NCI-H1930 (cell line): ENCODE measurements at regions not wholly inside any gene's neighbourhood (a gene's known extent, or its start where the extent isn't known, plus 50 kb on each side); places are given as distances from the start of the nearest gene placed in this dataset.
A peak's percentile ranks its signal among the peaks of the same experiment; 100 is the strongest.
"Not testable (repeated sequence)": the region's sequence is repeated elsewhere in the genome, so short reads cannot be mapped to it uniquely, and the experiment has no call there.

Source experiments
- DNase-seq, 2 experiments: peaks; one replicate each; lab custom pipeline; 2025; lab: John Stamatoyannopoulos, UW

- DNase-seq = no peak
These were observed 85.6 kb upstream of the SNX7 start for GRCh38 chr1:98575955-98576354.

- no peak for DNase-seq
These were observed 95.6 kb upstream of the SNX7 start for GRCh38 chr1:98565951-98566350.

GRCh38 chr1:98559291-98559690 lies 102.2 kb upstream of the SNX7 start:
- no peak for DNase-seq

GRCh38 chr1:98557895-98558294 lies 103.6 kb upstream of the SNX7 start:
- no peak for DNase-seq

- peak in 1 of 2 experiments; percentile 1 for DNase-seq
These were observed 104.9 kb upstream of the SNX7 start for GRCh38 chr1:98556521-98557158.

GRCh38 chr1:98555814-98556213 lies 105.7 kb upstream of the SNX7 start:
- no peak for DNase-seq

GRCh38 chr1:98552576-98553074 lies 108.9 kb upstream of the SNX7 start:
- not testable (repeated sequence) for DNase-seq

- DNase-seq = no peak
These were observed 111.4 kb upstream of the SNX7 start for GRCh38 chr1:98550076-98550475.

GRCh38 chr1:98546319-98546718 lies 115.2 kb upstream of the SNX7 start:
- DNase-seq = no peak

- DNase-seq = no peak
These were observed 123.4 kb upstream of the SNX7 start for GRCh38 chr1:98538106-98538505.

- DNase-seq = no peak
These were observed 138.3 kb upstream of the SNX7 start for GRCh38 chr1:98523256-98523655.

GRCh38 chr1:98516306-98516705 lies 145.2 kb upstream of the SNX7 start:
- DNase-seq = no peak

GRCh38 chr1:98515744-98516143 lies 145.8 kb upstream of the SNX7 start:
- no peak for DNase-seq

GRCh38 chr1:98512216-98512615 lies 149.3 kb upstream of the SNX7 start:
- not testable (repeated sequence) for DNase-seq

GRCh38 chr1:98503771-98504170 lies 157.8 kb upstream of the SNX7 start:
- DNase-seq = no peak

- DNase-seq = no peak
These were observed 158.6 kb upstream of the SNX7 start for GRCh38 chr1:98502937-98503336.

GRCh38 chr1:98500324-98500723 lies 161.2 kb upstream of the SNX7 start:
- DNase-seq = no peak

GRCh38 chr1:98498651-98499050 lies 162.9 kb upstream of the SNX7 start:
- no peak for DNase-seq

- no peak for DNase-seq
These were observed 164.0 kb upstream of the SNX7 start for GRCh38 chr1:98497497-98497896.

- no peak for DNase-seq
These were observed 165.1 kb upstream of the SNX7 start for GRCh38 chr1:98496256-98496995.

GRCh38 chr1:98493469-98493868 lies 168.1 kb upstream of the SNX7 start:
- no peak for DNase-seq

- no peak for DNase-seq
These were observed 171.4 kb upstream of the SNX7 start for GRCh38 chr1:98490099-98490498.

- no peak for DNase-seq
These were observed 173.9 kb upstream of the SNX7 start for GRCh38 chr1:98487620-98488019.

GRCh38 chr1:98482611-98483010 lies 178.9 kb upstream of the SNX7 start:
- no peak for DNase-seq
